Body of pancreas (tissue), 4 donors: ENCODE measurements at regions not wholly inside any gene's neighbourhood (a gene's known extent, or its start where the extent isn't known, plus 50 kb on each side); places are given as distances from the start of the nearest gene placed in this dataset.

Experiments
- ATAC-seq: fragments of 150-250 bp; one replicate; pipeline ENCODE4 v1.9.1; 2016
- DNase-seq, 4 donors: peaks; one replicate each; pipeline ENCODE4 v3.0.0-alpha.2; 2019
- H3K27ac ChIP-seq, 4 donors: fragments of 200-600 bp; sonication (generic); 1 replicate in 3 of 4; 2 replicates in 1 of 4; pipeline versions ENCODE4 v1.5.1 to v1.6.1; 2016 to 2019; ENCODE audit warnings: mild to moderate bottlenecking in 1 of 4, mixed read lengths in 1 of 4, moderate library complexity in 1 of 4
- H3K27me3 ChIP-seq, 2 donors: fragments of 200-600 bp; sonication (generic); one replicate each; pipeline ENCODE4 v1.6.0; 2016; ENCODE audit warnings: mild to moderate bottlenecking in 1 of 2
- H3K36me3 ChIP-seq, 2 donors: fragments of 200-600 bp; sonication (generic); replicated peaks in 1 of 2; 2 replicates each; pipeline ENCODE4 v1.5.1; 2016; ENCODE audit warnings: low read depth in 2 of 2; ENCODE audit not compliant: insufficient read depth in 1 of 2
- H3K4me1 ChIP-seq: fragments of 200-600 bp; sonication (generic); one replicate; pipeline ENCODE4 v1.6.0; 2016
- H3K4me3 ChIP-seq, 2 donors: fragments of 200-600 bp; sonication (generic); 1 replicate in 1 of 2; 2 replicates in 1 of 2; pipeline ENCODE4 v1.5.1; 2016 to 2019
- H3K9me3 ChIP-seq, 3 donors: fragments of 200-600 bp; sonication (generic); 1 replicate in 2 of 3; 2 replicates in 1 of 3; pipeline ENCODE4 v1.5.1; 2016
- POLR2A ChIP-seq, 3 donors: fragments of 450-650 bp; IDR thresholded peaks; one replicate each; pipeline ENCODE4 v1.6.1; 2016; ENCODE audit warnings: antibody characterized with exemption in 3 of 3, mild to moderate bottlenecking in 2 of 3
- WGBS, 2 donors: methylation state at CpG; one replicate each; pipeline ENCODE4 v1.1.5; 2017; 5-methylcytosine and 5-hydroxymethylcytosine counted together
- intact Hi-C: fragments of 100-400 bp; cut with DNase I; formaldehyde crosslinking; loops from one replicate; pipeline ENCODE4 v1.15.1; 2023
- TF ChIP-seq, protein P1 (sequence below), 7 experiments: fragments of 450-650 bp in 4 of 7; fragments of 200-600 bp in 3 of 7; sonication (generic) in 3 of 7; IDR thresholded peaks; one replicate each; pipeline ENCODE4 v1.5.1; 2016 to 2019; ENCODE audit warnings: antibody characterized with exemption in 7 of 7

DNA sequence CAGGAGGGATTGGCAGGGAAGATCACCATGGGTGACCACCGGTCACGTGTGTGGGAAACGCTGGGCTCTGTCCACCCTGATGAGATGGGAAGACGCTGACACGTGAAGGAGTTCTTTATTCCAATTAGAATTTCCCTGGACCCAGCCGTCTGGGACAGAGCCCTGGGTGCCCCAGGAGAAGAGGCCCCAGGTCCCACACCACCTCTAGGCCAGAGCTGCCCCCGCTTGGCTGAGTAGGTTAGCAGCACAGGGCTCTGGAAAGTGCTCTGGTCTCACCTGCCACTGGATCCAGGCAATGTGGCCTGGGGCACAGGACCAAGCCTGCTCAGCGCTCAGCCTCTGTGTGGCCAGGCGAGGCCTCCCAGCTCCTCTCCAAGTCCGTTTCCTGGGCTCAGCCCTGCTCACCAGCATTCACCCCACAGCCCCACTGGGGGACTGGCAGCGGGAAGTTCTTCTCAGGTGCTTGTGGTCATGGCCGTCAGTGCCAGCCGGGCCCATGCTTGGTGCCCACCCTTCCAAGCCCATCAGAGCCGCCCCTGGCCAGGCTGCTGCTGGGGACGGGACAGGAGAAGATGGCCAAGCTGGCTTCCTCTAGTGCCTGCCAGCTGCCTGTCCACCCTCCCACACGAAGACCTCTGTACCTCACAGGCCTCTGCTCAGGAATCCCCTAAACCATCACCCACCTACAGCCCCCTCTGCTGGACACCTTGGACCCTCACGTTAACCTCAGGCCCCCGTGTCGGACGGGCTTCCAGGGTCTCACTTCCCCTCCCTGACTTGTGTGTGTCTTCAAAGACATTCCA lies 62.5 kb upstream of the FGF3 start:
- Histone ChIP-seq H3K36me3 (no peaks in the 10 kb centered on the region), H3K9me3 (no peaks in the 10 kb centered on the region), H3K27ac (no peak overlapping the region), H3K27me3 (no peaks in the 10 kb centered on the region), H3K4me3 (no peak overlapping the region), H3K4me1 (no peaks in the 10 kb centered on the region)
- no peak for ATAC-seq
- intact Hi-C loops = loop anchor here (5.0 kb wide), 1 partner anchor 184 kb away; no protein-coding TSS in a partner anchor
- TF ChIP-seq, protein P1, sequence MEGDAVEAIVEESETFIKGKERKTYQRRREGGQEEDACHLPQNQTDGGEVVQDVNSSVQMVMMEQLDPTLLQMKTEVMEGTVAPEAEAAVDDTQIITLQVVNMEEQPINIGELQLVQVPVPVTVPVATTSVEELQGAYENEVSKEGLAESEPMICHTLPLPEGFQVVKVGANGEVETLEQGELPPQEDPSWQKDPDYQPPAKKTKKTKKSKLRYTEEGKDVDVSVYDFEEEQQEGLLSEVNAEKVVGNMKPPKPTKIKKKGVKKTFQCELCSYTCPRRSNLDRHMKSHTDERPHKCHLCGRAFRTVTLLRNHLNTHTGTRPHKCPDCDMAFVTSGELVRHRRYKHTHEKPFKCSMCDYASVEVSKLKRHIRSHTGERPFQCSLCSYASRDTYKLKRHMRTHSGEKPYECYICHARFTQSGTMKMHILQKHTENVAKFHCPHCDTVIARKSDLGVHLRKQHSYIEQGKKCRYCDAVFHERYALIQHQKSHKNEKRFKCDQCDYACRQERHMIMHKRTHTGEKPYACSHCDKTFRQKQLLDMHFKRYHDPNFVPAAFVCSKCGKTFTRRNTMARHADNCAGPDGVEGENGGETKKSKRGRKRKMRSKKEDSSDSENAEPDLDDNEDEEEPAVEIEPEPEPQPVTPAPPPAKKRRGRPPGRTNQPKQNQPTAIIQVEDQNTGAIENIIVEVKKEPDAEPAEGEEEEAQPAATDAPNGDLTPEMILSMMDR (IDR thresholded peaks at IDR 0.05) = no peak
- TF ChIP-seq POLR2A (IDR thresholded peaks at IDR 0.05) = no peak
- WGBS, 2 donors = 60 to 69% methylated on average over 14 to 20 of the region's 20 CpGs
- no peak for DNase-seq

- Histone ChIP-seq H3K27ac (no peak overlapping the region), H3K4me3 (no peak overlapping the region), H3K36me3 (no peaks in the 10 kb centered on the region), H3K9me3 (no peaks in the 10 kb centered on the region), H3K27me3 (no peaks in the 10 kb centered on the region), H3K4me1 (no peaks in the 10 kb centered on the region)
- ATAC-seq (no peak), DNase-seq (no peak)
- WGBS, 2 donors = 79% methylated on average over 7 of the region's 7 CpGs
- no peak for TF ChIP-seq POLR2A (IDR thresholded peaks at IDR 0.05)
- TF ChIP-seq, protein P1 (IDR thresholded peaks at IDR 0.05) = no peak
- intact Hi-C loops = loop anchor here (5.0 kb wide), 1 partner anchor 185 kb away; no protein-coding TSS in a partner anchor
Measured at GRCh38 chr11:69882270-69882608, 63.0 kb upstream of the FGF3 start.

- DNase-seq (no peak), ATAC-seq (no peak)
- no peaks in the 10 kb centered on the region for H3K27me3 ChIP-seq
- H3K9me3 ChIP-seq = no peaks in the 10 kb centered on the region
- WGBS, 2 donors = 42 to 57% methylated on average over 6 to 32 of the region's 32 CpGs
- intact Hi-C loops = loop anchor here (5.0 kb wide), 1 partner anchor 186 kb away; no protein-coding TSS in a partner anchor
- H3K4me1 ChIP-seq = no peaks in the 10 kb centered on the region
- no peaks in the 10 kb centered on the region for H3K36me3 ChIP-seq
- TF ChIP-seq, protein P1 (IDR thresholded peaks at IDR 0.05) = no peak
- TF ChIP-seq POLR2A (IDR thresholded peaks at IDR 0.05) = no peak
- H3K4me3 ChIP-seq = no peak overlapping the region
- H3K27ac ChIP-seq = no peak overlapping the region
Measured at GRCh38 chr11:69883292-69884255, 64.4 kb upstream of the FGF3 start.

DNA sequence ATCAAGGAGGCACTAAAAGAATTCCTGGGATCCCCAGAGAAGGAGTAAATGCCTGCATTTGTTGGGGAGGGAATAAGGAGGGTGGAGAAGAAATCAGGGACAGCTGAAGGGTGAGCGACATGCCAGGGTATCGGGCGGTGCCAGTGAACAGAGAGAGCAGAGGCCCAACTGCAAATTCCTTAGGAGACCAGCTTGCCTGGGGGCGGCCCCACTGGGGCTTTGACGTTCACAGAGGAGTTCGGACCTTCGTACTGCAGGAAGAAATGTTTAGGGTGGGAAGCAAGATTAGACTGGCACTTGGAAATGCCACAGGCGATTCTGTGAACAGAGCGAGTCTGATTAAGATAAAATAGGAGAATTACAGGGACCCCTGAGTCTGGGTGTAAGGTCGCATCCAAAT lies 65.1 kb upstream of the FGF3 start:
- 80 to 88% methylated on average over 8 to 10 of the region's 10 CpGs for WGBS, 2 donors
- ATAC-seq (no peak), DNase-seq (no peak)
- no peaks in the 10 kb centered on the region for H3K9me3 ChIP-seq
- intact Hi-C loops = loop anchor here (5.0 kb wide), 1 partner anchor 187 kb away; no protein-coding TSS in a partner anchor
- H3K4me1 ChIP-seq = no peaks in the 10 kb centered on the region
- H3K4me3 ChIP-seq = no peak overlapping the region
- no peaks in the 10 kb centered on the region for H3K27me3 ChIP-seq
- H3K36me3 ChIP-seq = no peaks in the 10 kb centered on the region
- no peak overlapping the region for H3K27ac ChIP-seq
- TF ChIP-seq POLR2A (IDR thresholded peaks at IDR 0.05) = no peak
- TF ChIP-seq, protein P1 (IDR thresholded peaks at IDR 0.05) = no peak
